ENCODE measurements at regions not wholly inside any gene's neighbourhood (a gene's known extent, or its start where the extent isn't known, plus 50 kb on each side); places are given as distances from the start of the nearest gene placed in this dataset.
"Not testable (repeated sequence)": the region's sequence is repeated elsewhere in the genome, so short reads cannot be mapped to it uniquely, and the experiment has no call there.

DNA sequence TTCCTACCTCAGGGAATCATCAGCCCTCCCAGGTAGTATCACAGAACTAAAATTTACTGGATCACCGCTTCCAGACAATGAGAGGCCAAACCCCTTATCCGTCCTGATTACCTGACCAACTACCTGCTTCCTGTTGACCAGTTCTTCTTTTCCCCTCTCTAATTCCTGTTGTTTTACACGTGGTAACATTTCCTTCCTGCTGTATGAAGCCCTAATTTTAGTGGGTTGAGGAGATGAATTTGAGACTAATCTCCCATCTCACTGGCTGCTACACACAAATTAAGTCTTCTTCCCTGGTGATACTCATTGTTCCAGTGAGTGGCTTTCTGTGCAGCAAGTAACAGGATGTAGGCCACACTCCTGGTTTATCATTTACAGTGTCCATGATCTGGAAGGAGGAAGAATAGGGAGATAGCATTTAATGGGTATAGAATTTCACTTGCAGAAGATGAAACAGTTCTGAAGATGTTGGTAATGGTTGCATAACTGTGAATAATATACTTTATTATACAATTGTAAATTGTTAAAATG is 2112.9 kb downstream of the NCAM2 start:
- DNase-seq, result no peak

DNA sequence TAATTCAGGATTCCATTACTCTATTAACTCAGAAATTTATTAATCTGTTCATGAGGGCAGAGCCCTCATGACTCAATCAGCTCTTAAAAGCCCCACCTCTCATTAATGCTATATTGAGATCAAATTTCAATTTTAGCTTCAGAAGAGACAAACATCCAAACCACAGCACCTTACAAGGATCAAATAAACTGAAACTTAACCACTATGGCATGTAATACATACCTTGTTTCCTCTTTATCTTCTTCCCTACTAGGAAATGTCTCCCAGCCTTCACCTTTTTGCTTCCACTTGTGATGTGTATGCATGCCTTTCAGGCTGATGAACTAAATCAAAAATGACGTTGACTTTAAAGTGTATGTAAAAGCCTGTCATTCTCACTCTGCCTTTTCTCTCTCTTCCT is 2121.3 kb downstream of the NCAM2 start:
- DNase-seq, result no peak

DNA sequence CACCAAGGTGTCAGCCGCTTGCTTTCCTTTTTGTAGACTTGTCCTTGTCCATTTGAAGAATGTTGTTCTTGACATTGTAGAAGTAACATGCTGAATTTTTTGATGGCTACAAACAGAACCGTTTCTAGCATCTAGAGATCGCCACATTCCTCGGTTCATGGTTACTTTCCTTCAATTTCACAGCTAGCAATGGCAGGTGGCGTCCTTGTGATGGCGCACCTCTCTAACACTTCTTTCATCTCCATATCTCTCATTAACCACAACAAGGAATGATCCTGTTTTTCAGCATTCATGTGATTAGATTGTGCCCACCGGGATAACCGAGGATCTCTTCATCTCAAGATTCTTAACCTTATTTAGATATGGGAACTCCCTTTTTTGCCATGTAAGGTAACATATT is 2129.8 kb downstream of the NCAM2 start:
- no peak for DNase-seq

DNA sequence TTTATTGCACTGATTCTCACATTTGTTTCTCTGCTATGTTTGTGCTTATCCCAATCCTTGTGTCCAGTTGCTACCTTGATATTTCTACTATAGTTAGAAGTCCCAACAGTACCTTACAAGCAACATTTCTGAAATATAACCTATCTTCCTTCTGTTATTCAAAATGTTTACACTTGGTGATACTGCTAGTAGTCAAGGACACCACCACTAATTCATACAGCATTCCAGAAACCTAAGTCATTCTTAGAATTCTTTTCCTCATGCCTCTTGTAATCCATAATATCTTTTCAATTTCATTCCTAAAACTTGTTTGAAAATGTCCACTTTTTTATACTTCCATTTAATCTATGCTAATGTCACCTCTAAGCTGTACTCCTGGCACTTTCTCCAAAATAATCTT is 2132.1 kb downstream of the NCAM2 start:
- no peak for DNase-seq

DNA sequence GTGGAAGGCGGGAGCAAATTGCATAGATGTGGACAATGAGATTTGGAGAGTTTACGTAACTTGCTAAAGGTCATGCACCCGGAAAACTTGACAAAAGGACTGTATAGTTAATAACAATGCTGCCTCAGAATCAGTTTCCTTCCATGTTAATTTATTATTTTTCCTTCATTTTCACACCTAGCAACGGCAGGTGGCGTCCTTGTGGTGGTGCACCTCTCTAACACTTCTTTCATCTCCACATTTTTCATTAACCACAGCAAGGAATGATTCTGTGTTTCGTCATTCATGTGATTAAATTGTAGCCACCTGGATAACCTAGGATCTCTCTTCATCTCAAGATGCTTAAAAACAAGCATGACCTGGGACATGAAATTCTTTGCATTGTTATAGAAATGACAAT is 2133.0 kb downstream of the NCAM2 start:
- DNase-seq, result no peak

DNA sequence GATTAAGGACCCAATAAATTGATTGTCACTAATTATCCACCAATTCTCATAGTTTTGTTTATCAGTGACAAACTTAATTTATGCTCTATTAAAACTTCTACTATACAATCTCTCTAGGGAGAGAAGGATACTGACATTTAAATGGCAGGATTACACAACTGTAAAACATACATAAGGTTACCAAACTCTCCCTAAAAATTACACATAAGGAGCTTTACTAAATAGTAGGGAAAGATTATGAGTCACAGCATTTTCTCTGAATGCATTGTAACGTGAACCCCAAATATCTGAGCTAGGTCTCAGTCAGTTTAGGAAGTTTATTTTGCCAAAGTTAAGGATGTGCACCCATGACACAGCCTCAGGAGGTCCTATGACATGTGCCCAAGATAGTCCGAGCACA is 2140.6 kb downstream of the NCAM2 start:
- DNase-seq, result no peak

DNA sequence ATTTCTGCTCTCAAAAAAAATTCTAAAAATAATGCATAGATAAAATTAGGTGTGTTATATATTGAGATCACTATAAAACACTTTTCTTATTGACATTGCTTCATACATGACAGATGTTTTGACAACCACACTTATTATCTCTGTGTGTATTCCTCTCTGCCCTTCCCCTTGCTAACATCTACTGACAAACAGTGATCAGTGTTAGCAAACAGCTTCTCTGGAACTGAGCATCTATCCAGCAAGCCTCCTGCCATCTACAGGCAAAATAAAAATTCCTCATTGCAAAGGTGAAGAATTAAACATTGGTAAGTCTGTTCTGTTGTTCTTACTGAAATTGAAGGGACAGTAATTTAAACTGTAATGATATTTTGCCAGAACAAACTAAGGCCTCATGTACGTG is 2153.9 kb downstream of the NCAM2 start:
- no peak for DNase-seq

DNA sequence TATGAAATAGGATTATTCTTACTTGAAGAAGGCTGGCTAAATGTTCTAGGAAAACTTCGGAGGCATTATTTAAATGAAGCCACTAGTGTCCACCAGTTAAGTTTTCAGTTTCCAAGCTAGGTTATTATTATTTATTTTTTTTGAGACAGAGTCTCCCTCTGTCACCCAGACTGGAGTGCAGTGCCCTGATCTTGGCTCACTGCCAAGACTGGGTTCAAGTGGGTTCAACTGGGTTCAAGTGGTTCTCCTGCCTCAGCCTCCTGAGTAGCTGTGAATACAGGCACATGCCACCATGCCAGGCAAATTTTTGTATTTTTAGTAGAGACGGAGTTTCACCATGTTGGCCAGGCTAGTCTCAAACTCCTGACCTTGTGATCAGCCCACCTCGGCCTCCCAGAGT is 2155.6 kb downstream of the NCAM2 start:
- not testable (repeated sequence) for DNase-seq

DNA sequence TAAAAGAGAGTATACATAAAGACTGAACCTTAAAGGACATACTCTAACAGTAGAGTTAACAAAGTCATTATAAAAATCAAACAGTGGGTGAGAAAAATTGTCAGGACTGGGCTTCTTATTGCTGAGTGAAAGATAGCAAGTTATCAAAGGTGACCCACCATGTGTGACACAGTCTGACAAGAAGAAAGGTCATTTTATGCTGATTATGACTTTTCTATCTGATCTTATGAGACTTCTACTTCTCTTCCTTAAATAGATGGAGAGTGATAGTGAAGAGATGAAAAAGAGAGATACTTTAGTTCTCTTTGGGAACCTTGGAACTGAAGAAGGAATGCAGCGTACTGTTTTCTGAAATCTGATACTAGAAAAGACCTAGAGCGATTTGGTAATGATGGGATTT is 2157.1 kb downstream of the NCAM2 start:
- DNase-seq, result no peak

DNA sequence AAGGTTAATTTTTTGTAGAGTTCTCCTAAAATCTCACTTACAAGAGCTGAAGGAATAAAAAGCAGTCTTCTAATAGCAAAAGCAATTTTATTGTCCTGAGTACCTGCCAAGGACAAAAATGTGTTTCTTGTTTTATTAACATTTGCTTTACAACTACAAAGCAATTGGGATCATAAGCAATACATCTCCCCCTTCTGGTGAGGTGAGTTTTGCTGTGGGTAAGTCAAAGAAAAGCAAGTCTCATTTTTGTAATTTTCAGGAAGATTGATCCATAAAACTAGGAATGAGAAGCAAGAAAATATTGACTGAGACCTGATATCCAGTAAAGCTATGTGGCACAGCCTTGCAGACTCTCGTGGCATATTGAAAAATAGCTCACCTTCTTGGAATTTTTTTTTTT is 2162.7 kb downstream of the NCAM2 start:
- DNase-seq, result no peak

DNA sequence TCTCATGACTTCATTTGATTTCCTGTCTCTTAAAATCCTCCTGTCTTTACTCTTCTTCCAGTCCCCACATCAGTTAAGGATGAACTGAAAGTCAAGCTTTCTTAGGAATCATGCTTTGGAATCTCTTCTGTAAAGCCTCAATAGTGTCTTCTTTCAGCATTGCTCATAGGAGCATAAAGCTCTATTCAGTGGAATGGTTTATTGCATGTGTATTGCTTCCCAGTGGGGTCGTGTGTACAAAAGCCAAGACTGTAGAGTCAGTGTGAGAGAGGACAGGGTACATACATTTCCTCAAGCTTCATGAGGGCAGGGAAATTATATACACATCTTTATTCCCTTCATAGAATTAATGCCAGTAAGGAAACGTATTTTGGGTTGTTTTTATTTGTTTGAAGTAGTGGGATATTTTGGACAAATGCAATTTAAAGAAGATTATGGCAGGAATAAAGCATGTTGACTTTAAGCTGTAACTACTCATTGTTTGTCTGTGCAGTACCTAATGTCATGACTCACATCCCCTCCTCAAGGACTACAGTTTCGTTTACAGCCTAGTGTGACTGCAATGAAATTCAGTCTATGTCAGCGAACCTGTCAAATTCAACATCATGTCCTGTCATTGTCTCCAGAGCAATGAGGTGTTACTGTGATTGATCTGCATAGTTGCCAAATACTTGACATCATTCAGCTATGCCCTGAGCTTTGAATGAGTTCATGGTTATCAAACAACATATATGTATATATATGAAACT is 2164.2 kb downstream of the NCAM2 start:
- DNase-seq, result no peak
